Retinal pigment epithelial cell (primary cell): ENCODE measurements at regions not wholly inside any gene's neighbourhood (a gene's known extent, or its start where the extent isn't known, plus 50 kb on each side); places are given as distances from the start of the nearest gene placed in this dataset.
A peak's percentile ranks its signal among the peaks of the same experiment; 100 is the strongest.
"Not testable (repeated sequence)": the region's sequence is repeated elsewhere in the genome, so short reads cannot be mapped to it uniquely, and the experiment has no call there.

Experiments used
- DNase-seq: peaks from one replicate; pipeline ENCODE4 v3.0.0-alpha.2; 2010; ENCODE audit warnings: low read depth
- H3K4me3 ChIP-seq: 2 replicates; pipeline ENCODE4 v1.5.1; 2011; ENCODE audit warnings: mild to moderate bottlenecking, low read length, control low read depth, moderate library complexity
- CTCF ChIP-seq: conservative IDR thresholded peaks from 2 replicates; pipeline ENCODE4 v1.5.1; 2011; ENCODE audit warnings: low read depth, low read length, control low read depth, inconsistent platforms

GRCh38 chr6:91080871-91081270 lies 494.0 kb upstream of the MAP3K7 start:
- no peak for TF ChIP-seq CTCF
- no peak overlapping the region for H3K4me3 ChIP-seq

GRCh38 chr6:91079969-91080368 lies 493.1 kb upstream of the MAP3K7 start:
- no peak for DNase-seq
- peak; percentile 27 for TF ChIP-seq CTCF
- no peak overlapping the region for H3K4me3 ChIP-seq

More at GRCh38 chr6:91080871-91081270, 494.0 kb upstream of the MAP3K7 start:
- no peak for DNase-seq

- no peak for TF ChIP-seq CTCF
- DNase-seq, result peak; percentile 34
- no peak overlapping the region for H3K4me3 ChIP-seq
These were observed 488.5 kb upstream of the MAP3K7 start for GRCh38 chr6:91075244-91075976.

- no peak for DNase-seq
- H3K4me3 ChIP-seq, result no peak overlapping the region
- no peak for TF ChIP-seq CTCF
These were observed 476.5 kb upstream of the MAP3K7 start for GRCh38 chr6:91063362-91063761.

GRCh38 chr6:91057689-91058088 lies 470.8 kb upstream of the MAP3K7 start:
- TF ChIP-seq CTCF, result no peak
- DNase-seq, result no peak
- no peak overlapping the region for H3K4me3 ChIP-seq

GRCh38 chr6:91055959-91056358 lies 469.1 kb upstream of the MAP3K7 start:
- no peak for TF ChIP-seq CTCF
- DNase-seq, result no peak
- H3K4me3 ChIP-seq, result no peak overlapping the region

- DNase-seq, H3K4me3 ChIP-seq: not testable (repeated sequence)
These were observed 465.9 kb upstream of the MAP3K7 start for GRCh38 chr6:91052473-91053450.
